Stomach (tissue), 4 donors: ENCODE measurements at regions not wholly inside any gene's neighbourhood (a gene's known extent, or its start where the extent isn't known, plus 50 kb on each side); places are given as distances from the start of the nearest gene placed in this dataset.

ENCODE experiments used
- CTCF ChIP-seq, 7 experiments: fragments of 450-650 bp in 4 of 7; fragments of 200-600 bp in 3 of 7; sonication (generic) in 3 of 7; IDR thresholded peaks; one replicate each; pipeline ENCODE4 v1.5.1; 2016 to 2019; ENCODE audit warnings: antibody characterized with exemption in 7 of 7, control low read depth in 2 of 7, mild to moderate bottlenecking in 1 of 7
- POLR2A ChIP-seq, 4 donors: fragments of 450-650 bp; IDR thresholded peaks; one replicate each; pipeline ENCODE4 v1.6.1; 2016; ENCODE audit warnings: antibody characterized with exemption in 4 of 4, control low read depth in 2 of 4, mild to moderate bottlenecking in 1 of 4, moderate library complexity in 1 of 4

- TF ChIP-seq CTCF (IDR thresholded peaks at IDR 0.05), result no peak
- no peak for TF ChIP-seq POLR2A (IDR thresholded peaks at IDR 0.05)
Measured at GRCh38 chrX:150257353-150258175, 105.6 kb upstream of the MAMLD1 start.
